IMR-90 (cell line): ENCODE measurements at regions not wholly inside any gene's neighbourhood (a gene's known extent, or its start where the extent isn't known, plus 50 kb on each side); places are given as distances from the start of the nearest gene placed in this dataset.

ENCODE experiments used
- ATAC-seq: fragments of 200-7000 bp; cut with Tn5 transposase; 2 replicates; pipeline ENCODE4 v1.9.1; 2020; ENCODE audit warnings: low read depth, mild to moderate bottlenecking, moderate library complexity
- BruUV-seq: library from RNA; stranded (reverse); fragments of 400-500 nt; replicated peaks from 2 replicates; lab custom pipeline; 2021; lab: Mats Ljungman, UMichigan
- CTCF ChIA-PET: fragments of 300-600 bp; formaldehyde crosslinking; extraction: SDS; loops from one replicate; lab custom pipeline; 2021; ENCODE audit warnings: antibody characterized with exemption; lab: Yijun Ruan, JAX
- POLR2A ChIA-PET: fragments of 300-600 bp; sonication (Branson Sonifier 250); formaldehyde crosslinking; loops from one replicate; lab custom pipeline; 2022; ENCODE audit warnings: antibody characterized with exemption; ENCODE audit not compliant: unreplicated experiment; lab: Charles Lee
- DNase-seq: peaks from one replicate; pipeline ENCODE4 v3.0.0; 2013
- H2AFZ ChIP-seq: replicated peaks from 2 replicates; pipeline ENCODE3; 2013; ENCODE audit warnings: low read length, mild to moderate bottlenecking; ENCODE audit not compliant: poor library complexity
- H2AK5ac ChIP-seq: 2 replicates; pipeline ENCODE4 v1.6.1; 2013; ENCODE audit warnings: low read depth, low read length, inconsistent platforms
- H2AK9ac ChIP-seq: replicated peaks from 2 replicates; pipeline ENCODE3; 2013; ENCODE audit warnings: mild to moderate bottlenecking, low read depth, low read length, moderate library complexity; ENCODE audit not compliant: poor library complexity
- H2BK120ac ChIP-seq: 2 replicates; pipeline ENCODE4 v1.6.1; 2013; ENCODE audit warnings: low read depth, low read length, inconsistent platforms
- H2BK15ac ChIP-seq: 3 replicates; pipeline ENCODE4 v1.6.1; 2013; ENCODE audit warnings: low read depth, low read length, inconsistent platforms
- H2BK20ac ChIP-seq: 2 replicates; pipeline ENCODE4 v1.6.1; 2013; ENCODE audit warnings: low read depth, mild to moderate bottlenecking, inconsistent platforms, low read length, moderate library complexity
- H2BK5ac ChIP-seq: 2 replicates; pipeline ENCODE4 v1.6.1; 2013; ENCODE audit warnings: mild to moderate bottlenecking, low read depth, low read length, inconsistent platforms; ENCODE audit not compliant: poor library complexity, severe bottlenecking
- H3K14ac ChIP-seq: replicated peaks from 2 replicates; pipeline ENCODE4 v1.6.1; 2013; ENCODE audit warnings: low read depth, low read length, inconsistent platforms
- H3K18ac ChIP-seq: 2 replicates; pipeline ENCODE4 v1.6.1; 2013; ENCODE audit warnings: low read depth, low read length, control low read depth
- H3K23ac ChIP-seq: 2 replicates; pipeline ENCODE4 v1.6.1; 2013; ENCODE audit warnings: low read depth, low read length, inconsistent platforms
- H3K27ac ChIP-seq: 2 replicates; pipeline ENCODE4 v1.5.1; 2013; ENCODE audit warnings: mild to moderate bottlenecking, control low read depth, low read length; ENCODE audit not compliant: insufficient read depth
- H3K27me3 ChIP-seq: 2 replicates; pipeline ENCODE4 v1.6.1; 2013; ENCODE audit warnings: low read length; ENCODE audit not compliant: control insufficient read depth, insufficient read depth
- H3K36me3 ChIP-seq: 2 replicates; pipeline ENCODE4 v1.6.1; 2013; ENCODE audit warnings: low read length, mixed read lengths; ENCODE audit not compliant: control insufficient read depth, insufficient read depth
- H3K4ac ChIP-seq: 2 replicates; pipeline ENCODE4 v1.6.1; 2013; ENCODE audit warnings: low read depth, low read length, inconsistent platforms
- H3K4me1 ChIP-seq: 2 replicates; pipeline ENCODE4 v1.6.1; 2013; ENCODE audit warnings: low read length, mixed read lengths; ENCODE audit not compliant: control insufficient read depth, insufficient read depth
- H3K4me2 ChIP-seq: 2 replicates; pipeline ENCODE4 v1.6.1; 2013; ENCODE audit warnings: low read depth, mild to moderate bottlenecking, control low read depth, low read length, moderate library complexity
- H3K4me3 ChIP-seq: 2 replicates; pipeline ENCODE4 v1.5.1; 2013; ENCODE audit warnings: low read depth, mild to moderate bottlenecking, control low read depth, low read length, moderate library complexity; ENCODE audit not compliant: insufficient read depth
- H3K56ac ChIP-seq: 2 replicates; pipeline ENCODE4 v1.6.1; 2013; ENCODE audit warnings: low read length, inconsistent platforms; ENCODE audit not compliant: insufficient read depth; ENCODE audit errors: extremely low read depth
- H3K79me1 ChIP-seq, 2 experiments: 2 replicates each; pipeline ENCODE4 v1.6.1; 2013; ENCODE audit warnings: low read length in 2 of 2, inconsistent platforms in 1 of 2, low read depth in 1 of 2
- H3K9ac ChIP-seq: 2 replicates; pipeline ENCODE4 v1.6.1; 2013; ENCODE audit warnings: low read depth, low read length, control low read depth
- H3K9me1 ChIP-seq: 2 replicates; pipeline ENCODE4 v1.6.1; 2013; ENCODE audit warnings: low read length, inconsistent platforms; ENCODE audit not compliant: insufficient read depth
- H3K9me3 ChIP-seq: 2 replicates; pipeline ENCODE4 v1.6.1; 2013; ENCODE audit warnings: low read length; ENCODE audit not compliant: control insufficient read depth, insufficient read depth
- H4K20me1 ChIP-seq: 2 replicates; pipeline ENCODE4 v1.6.1; 2013; ENCODE audit warnings: low read length, inconsistent platforms; ENCODE audit not compliant: insufficient read depth
- H4K5ac ChIP-seq: 2 replicates; pipeline ENCODE4 v1.6.1; 2013; ENCODE audit warnings: mild to moderate bottlenecking, low read depth, low read length, control low read depth
- H4K8ac ChIP-seq, 2 experiments: 2 replicates each; pipeline ENCODE4 v1.6.1; 2013; ENCODE audit warnings: low read depth in 2 of 2, low read length in 2 of 2, control low read depth in 1 of 2, inconsistent platforms in 1 of 2
- H4K91ac ChIP-seq: 2 replicates; pipeline ENCODE4 v1.6.1; 2013; ENCODE audit warnings: low read depth, low read length, inconsistent platforms; ENCODE audit not compliant: insufficient read depth
- BHLHE40 ChIP-seq: fragments of 150-350 bp; IDR thresholded peaks from 2 replicates; pipeline ENCODE4 v1.6.1; 2016; ENCODE audit warnings: mild to moderate bottlenecking, low read depth, low read length
- CHD1 ChIP-seq: IDR thresholded peaks from 2 replicates; pipeline ENCODE4 v1.6.1; 2012; ENCODE audit warnings: low read depth, low read length, improper control_type of control experiment
- ELK1 ChIP-seq: fragments of 150-350 bp; IDR thresholded peaks from 2 replicates; pipeline ENCODE4 v1.6.1; 2016; ENCODE audit warnings: low read depth, mild to moderate bottlenecking, low read length, moderate library complexity, borderline replicate concordance
- FOS ChIP-seq: fragments of 150-350 bp; IDR thresholded peaks from 2 replicates; pipeline ENCODE4 v1.6.1; 2016; ENCODE audit warnings: low read depth, low read length
- MAZ ChIP-seq: IDR thresholded peaks from 2 replicates; pipeline ENCODE4 v1.6.1; 2012; ENCODE audit warnings: low read depth, mild to moderate bottlenecking, low read length, improper control_type of control experiment, moderate library complexity, borderline replicate concordance
- NFE2L2 ChIP-seq: fragments of 150-350 bp; IDR thresholded peaks from 2 replicates; pipeline ENCODE4 v1.6.1; 2016; ENCODE audit warnings: low read depth, mild to moderate bottlenecking, low read length
- POLR2A ChIP-seq: IDR thresholded peaks from 2 replicates; pipeline ENCODE4 v1.6.1; 2012; ENCODE audit warnings: mild to moderate bottlenecking, low read depth, low read length
- RAD21 ChIP-seq: IDR thresholded peaks from 2 replicates; pipeline ENCODE4 v1.6.1; 2012; ENCODE audit warnings: low read length, improper control_type of control experiment
- RFX5 ChIP-seq: IDR thresholded peaks from 2 replicates; pipeline ENCODE4 v1.8.0; 2012; ENCODE audit warnings: low read depth, mild to moderate bottlenecking, low read length, moderate library complexity
- SMC3 ChIP-seq: fragments of 150-350 bp; IDR thresholded peaks from 2 replicates; pipeline ENCODE4 v1.6.1; 2016; ENCODE audit warnings: low read depth, mild to moderate bottlenecking, antibody characterized with exemption, low read length, moderate library complexity
- USF2 ChIP-seq: fragments of 150-350 bp; IDR thresholded peaks from 2 replicates; pipeline ENCODE4 v1.6.1; 2017; ENCODE audit warnings: mild to moderate bottlenecking, antibody characterized with exemption, low read length, low read depth
- WGBS, 2 experiments: methylation state at CpG; one replicate each; pipeline versions ENCODE4 v1.1.5 to v1.1.7; 2013; ENCODE audit warnings: missing lambda C conversion rate in 2 of 2; ENCODE audit not compliant: insufficient read length in 1 of 2; ENCODE audit errors: extremely low coverage in 2 of 2; 5-methylcytosine and 5-hydroxymethylcytosine counted together
- dilution Hi-C: fragments of 300-500 bp; cut with HindIII; formaldehyde crosslinking; loops from one replicate; pipeline ENCODE4 v1.14.3; 2018; ENCODE audit warnings: low sequenced_read_pairs; ENCODE audit not compliant: unreplicated experiment
- in situ Hi-C: fragments of 300-500 bp; cut with MboI; formaldehyde crosslinking; loops from 3 replicates; pipeline ENCODE4 v1.14.3; 2019; ENCODE audit warnings: low sequenced_read_pairs, inconsistent platforms, mixed read lengths
- intact Hi-C: fragments of 100-400 bp; cut with micrococcal nuclease; formaldehyde crosslinking; loops from 2 replicates; pipeline ENCODE4 v1.10.0; 2022
- TF ChIP-seq, protein P1 (sequence below): conservative IDR thresholded peaks from 2 replicates; pipeline ENCODE4 v1.5.1; 2012; ENCODE audit warnings: mild to moderate bottlenecking, low read depth, low read length, improper control_type of control experiment

GRCh38 chr2:64371727-64372126, 82.2 kb upstream of the LGALSL start:
- no peak overlapping the region for H3K56ac ChIP-seq
- ChIA-PET CTCF (no interaction called here), POLR2A (no interaction called here)
- H2BK120ac ChIP-seq: no peak overlapping the region
- no peak overlapping the region for H2BK5ac ChIP-seq
- no peak overlapping the region for H4K5ac ChIP-seq
- H4K8ac ChIP-seq: no peak overlapping the region
- no peak overlapping the region for H2AK9ac ChIP-seq
- H4K91ac ChIP-seq: no peak overlapping the region
- H3K9me1 ChIP-seq: no peaks in the 10 kb centered on the region
- no CpG with 5 or more reads among the region's 2 CpGs for WGBS, 2 experiments
- H3K79me1 ChIP-seq: no peaks in the 10 kb centered on the region
- no peaks in the 10 kb centered on the region for H4K20me1 ChIP-seq
- no peak overlapping the region for H2AK5ac ChIP-seq
- no peak overlapping the region for H3K27ac ChIP-seq
- no peak overlapping the region for H2BK15ac ChIP-seq
- H3K9ac ChIP-seq: no peak overlapping the region
- no peaks in the 10 kb centered on the region for H3K9me3 ChIP-seq
- no peak overlapping the region for H2AFZ ChIP-seq
- in situ Hi-C loops (no loop called here), dilution Hi-C loops (no loop called here), intact Hi-C loops (no loop called here)
- no peak overlapping the region for H3K4me3 ChIP-seq
- TF ChIP-seq ELK1 (no peak), RAD21 (no peak), POLR2A (no peak), CHD1 (no peak), FOS (no peak), USF2 (no peak), SMC3 (no peak), NFE2L2 (no peak), MAZ (no peak), RFX5 (no peak), BHLHE40 (no peak)
- TF ChIP-seq, protein P1, sequence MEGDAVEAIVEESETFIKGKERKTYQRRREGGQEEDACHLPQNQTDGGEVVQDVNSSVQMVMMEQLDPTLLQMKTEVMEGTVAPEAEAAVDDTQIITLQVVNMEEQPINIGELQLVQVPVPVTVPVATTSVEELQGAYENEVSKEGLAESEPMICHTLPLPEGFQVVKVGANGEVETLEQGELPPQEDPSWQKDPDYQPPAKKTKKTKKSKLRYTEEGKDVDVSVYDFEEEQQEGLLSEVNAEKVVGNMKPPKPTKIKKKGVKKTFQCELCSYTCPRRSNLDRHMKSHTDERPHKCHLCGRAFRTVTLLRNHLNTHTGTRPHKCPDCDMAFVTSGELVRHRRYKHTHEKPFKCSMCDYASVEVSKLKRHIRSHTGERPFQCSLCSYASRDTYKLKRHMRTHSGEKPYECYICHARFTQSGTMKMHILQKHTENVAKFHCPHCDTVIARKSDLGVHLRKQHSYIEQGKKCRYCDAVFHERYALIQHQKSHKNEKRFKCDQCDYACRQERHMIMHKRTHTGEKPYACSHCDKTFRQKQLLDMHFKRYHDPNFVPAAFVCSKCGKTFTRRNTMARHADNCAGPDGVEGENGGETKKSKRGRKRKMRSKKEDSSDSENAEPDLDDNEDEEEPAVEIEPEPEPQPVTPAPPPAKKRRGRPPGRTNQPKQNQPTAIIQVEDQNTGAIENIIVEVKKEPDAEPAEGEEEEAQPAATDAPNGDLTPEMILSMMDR: no peak
- H3K4ac ChIP-seq: no peak overlapping the region
- no peak overlapping the region for H2BK20ac ChIP-seq
- H3K4me1 ChIP-seq: no peaks in the 10 kb centered on the region
- no peak overlapping the region for H3K4me2 ChIP-seq
- H3K14ac ChIP-seq: no peak overlapping the region
- no peaks in the 10 kb centered on the region for H3K36me3 ChIP-seq
- ATAC-seq: no peak
- no peak overlapping the region for H3K23ac ChIP-seq
- peaks cover 28% of the 10 kb centered on the region for H3K27me3 ChIP-seq
- no peak for DNase-seq
- BruUV-seq: no TSS peak
- no peak overlapping the region for H3K18ac ChIP-seq
